MM.1S (cell line): ENCODE measurements at regions not wholly inside any gene's neighbourhood (a gene's known extent, or its start where the extent isn't known, plus 50 kb on each side); places are given as distances from the start of the nearest gene placed in this dataset.

ENCODE experiments used
- EZH2 ChIP-seq: fragments of 300-600 bp; sonication (generic); optimal IDR thresholded peaks from 2 replicates; pipeline ENCODE3; 2017; ENCODE audit warnings: low read depth, mild to moderate bottlenecking, antibody characterized with exemption, low read length, mixed read lengths
- EZH2phosphoT487 ChIP-seq: fragments of 300-600 bp; sonication (generic); IDR thresholded peaks from 2 replicates; pipeline ENCODE4 v1.6.1; 2018; ENCODE audit warnings: antibody characterized with exemption, low read length

DNA sequence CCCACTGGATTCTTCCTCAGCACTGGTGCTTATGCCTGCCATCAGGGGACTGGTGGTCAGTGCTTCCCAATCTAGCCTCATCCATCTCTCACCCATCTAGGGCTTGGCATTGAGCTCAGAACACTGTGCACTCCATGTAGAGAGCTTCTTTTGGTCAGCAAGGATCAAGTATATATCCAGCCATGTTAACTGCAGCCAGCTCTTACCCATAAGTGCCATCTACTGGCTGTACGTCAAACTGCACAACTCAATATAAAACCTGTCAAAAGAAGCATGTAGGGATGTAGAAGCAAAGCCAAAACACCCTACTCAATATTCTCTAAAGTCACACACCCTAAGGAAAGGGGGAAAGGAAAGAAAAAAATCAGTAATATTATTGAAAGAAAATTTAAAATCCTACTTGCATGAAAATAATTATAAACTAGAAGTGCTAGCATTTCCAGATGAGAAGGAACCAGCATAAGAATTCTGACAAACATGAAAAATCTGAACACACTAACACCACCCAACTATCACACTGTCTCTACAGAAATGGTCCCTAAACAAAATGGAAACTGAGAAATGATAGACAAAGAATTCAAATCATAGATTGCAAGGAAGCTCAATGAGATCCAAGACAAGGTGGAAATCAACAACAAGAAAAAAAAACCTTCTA is 531.1 kb upstream of the STEAP1 start:
- TF ChIP-seq EZH2 (no peak), EZH2phosphoT487 (no peak)
